Activated naive CD4-positive, alpha-beta T cell treated with anti-CD3 and anti-CD28 coated beads, Interleukin-2, amount 10 ng/mL, durations not matched to agents 7 days and 5 days (primary cell): ENCODE measurements at regions not wholly inside any gene's neighbourhood (a gene's known extent, or its start where the extent isn't known, plus 50 kb on each side); places are given as distances from the start of the nearest gene placed in this dataset.
A peak's percentile ranks its signal among the peaks of the same experiment; 100 is the strongest.
"Not testable (repeated sequence)": the region's sequence is repeated elsewhere in the genome, so short reads cannot be mapped to it uniquely, and the experiment has no call there.

Experiments
- CTCF ChIA-PET: fragments of 350-600 bp; sonication (Branson Sonifier 250); formaldehyde crosslinking; loops from one replicate; lab custom pipeline; 2021; ENCODE audit warnings: antibody characterized with exemption; lab: Charles Lee
- DNase-seq: peaks from one replicate; pipeline ENCODE4 v3.0.0-alpha.2; 2020
- H3K27ac Mint-ChIP-seq: one replicate; pipeline ENCODE4 v1.8.0; 2021; ENCODE audit warnings: mild to moderate bottlenecking, moderate library complexity, mixed read lengths
- H3K27me3 Mint-ChIP-seq: one replicate; pipeline ENCODE4 v1.8.0; 2021; ENCODE audit warnings: mild to moderate bottlenecking, mixed read lengths
- H3K36me3 Mint-ChIP-seq: one replicate; pipeline ENCODE4 v1.8.0; 2021; ENCODE audit warnings: mixed read lengths
- H3K4me1 Mint-ChIP-seq: one replicate; pipeline ENCODE4 v1.8.0; 2021; ENCODE audit warnings: mixed read lengths
- H3K4me3 Mint-ChIP-seq: one replicate; pipeline ENCODE4 v1.8.0; 2021; ENCODE audit warnings: mild to moderate bottlenecking, moderate library complexity, mixed read lengths
- H3K9me3 Mint-ChIP-seq: one replicate; pipeline ENCODE4 v1.8.0; 2021; ENCODE audit warnings: mixed read lengths

- H3K27ac Mint-ChIP-seq, H3K9me3 Mint-ChIP-seq, H3K4me3 Mint-ChIP-seq, H3K4me1 Mint-ChIP-seq, DNase-seq, H3K27me3 Mint-ChIP-seq, CTCF ChIA-PET: not testable (repeated sequence)
- peaks cover 14% of the 10 kb centered on the region for H3K36me3 Mint-ChIP-seq
These were observed 72.8 kb upstream of the IKBKE start for GRCh38 chr1:206397501-206397900.

GRCh38 chr1:206398261-206398660, 72.0 kb upstream of the IKBKE start:
- H3K27me3 Mint-ChIP-seq, H3K4me1 Mint-ChIP-seq, H3K4me3 Mint-ChIP-seq, H3K9me3 Mint-ChIP-seq, H3K27ac Mint-ChIP-seq, DNase-seq, CTCF ChIA-PET: not testable (repeated sequence)
- H3K36me3 Mint-ChIP-seq, result peaks cover 14% of the 10 kb centered on the region

GRCh38 chr1:206403612-206404307, 66.5 kb upstream of the IKBKE start:
- not testable (repeated sequence) for DNase-seq

GRCh38 chr1:206404309-206405027, 65.8 kb upstream of the IKBKE start:
- H3K4me3 Mint-ChIP-seq, result not testable (repeated sequence)

More at GRCh38 chr1:206403612-206404307, 66.5 kb upstream of the IKBKE start:
- H3K4me3 Mint-ChIP-seq, H3K27ac Mint-ChIP-seq, H3K36me3 Mint-ChIP-seq, CTCF ChIA-PET, H3K27me3 Mint-ChIP-seq, H3K9me3 Mint-ChIP-seq, H3K4me1 Mint-ChIP-seq: not testable (repeated sequence)

GRCh38 chr1:206405282-206405681, 65.0 kb upstream of the IKBKE start:
- CTCF ChIA-PET, H3K36me3 Mint-ChIP-seq, H3K27ac Mint-ChIP-seq, H3K4me3 Mint-ChIP-seq, H3K9me3 Mint-ChIP-seq, DNase-seq, H3K4me1 Mint-ChIP-seq, H3K27me3 Mint-ChIP-seq: not testable (repeated sequence)

More at GRCh38 chr1:206404309-206405027, 65.8 kb upstream of the IKBKE start:
- H3K36me3 Mint-ChIP-seq, H3K27me3 Mint-ChIP-seq, CTCF ChIA-PET, H3K9me3 Mint-ChIP-seq, H3K27ac Mint-ChIP-seq, DNase-seq, H3K4me1 Mint-ChIP-seq: not testable (repeated sequence)

GRCh38 chr1:206408371-206409288, 61.6 kb upstream of the IKBKE start:
- H3K9me3 Mint-ChIP-seq, H3K27ac Mint-ChIP-seq, DNase-seq, H3K4me3 Mint-ChIP-seq, CTCF ChIA-PET, H3K27me3 Mint-ChIP-seq, H3K4me1 Mint-ChIP-seq: not testable (repeated sequence)
- peaks cover 17% of the 10 kb centered on the region for H3K36me3 Mint-ChIP-seq

- Mint-ChIP-seq H3K27me3 (no peaks in the 10 kb centered on the region), H3K9me3 (no peaks in the 10 kb centered on the region), H3K4me1 (no peaks in the 10 kb centered on the region), H3K27ac (no peak overlapping the region), H3K4me3 (no peak overlapping the region), H3K36me3 (peaks cover 23% of the 10 kb centered on the region)
- no peak for DNase-seq
- CTCF ChIA-PET, result no interaction called here
These were observed 59.0 kb upstream of the IKBKE start for GRCh38 chr1:206411321-206411720.

GRCh38 chr1:206415942-206416341, 54.3 kb upstream of the IKBKE start:
- Mint-ChIP-seq H3K27me3 (no peaks in the 10 kb centered on the region), H3K36me3 (peaks cover 36% of the 10 kb centered on the region), H3K4me3 (no peak overlapping the region), H3K4me1 (no peaks in the 10 kb centered on the region), H3K9me3 (no peaks in the 10 kb centered on the region), H3K27ac (no peak overlapping the region)
- no peak for DNase-seq
- CTCF ChIA-PET, result no interaction called here

- Mint-ChIP-seq H3K27me3 (no peaks in the 10 kb centered on the region), H3K9me3 (no peaks in the 10 kb centered on the region), H3K36me3 (peaks cover 38% of the 10 kb centered on the region), H3K4me1 (no peaks in the 10 kb centered on the region), H3K4me3 (no peak overlapping the region), H3K27ac (peak overlapping the region; percentile 17)
- CTCF ChIA-PET, result interaction anchor here (1.0 kb wide), 1 partner anchor 18 kb away, joined by 3 read pairs; no protein-coding TSS in a partner anchor
- DNase-seq, result no peak
These were observed 52.3 kb upstream of the IKBKE start for GRCh38 chr1:206417774-206418614.

GRCh38 chr1:206419250-206419649, 51.0 kb upstream of the IKBKE start:
- Mint-ChIP-seq H3K4me1 (no peaks in the 10 kb centered on the region), H3K4me3 (no peak overlapping the region), H3K27ac (no peak overlapping the region), H3K36me3 (peaks cover 37% of the 10 kb centered on the region), H3K27me3 (no peaks in the 10 kb centered on the region), H3K9me3 (no peaks in the 10 kb centered on the region)
- DNase-seq, result no peak
- CTCF ChIA-PET, result no interaction called here

GRCh38 chr1:206419783-206420182, 50.5 kb upstream of the IKBKE start:
- no peaks in the 10 kb centered on the region for H3K4me1 Mint-ChIP-seq
- CTCF ChIA-PET, result no interaction called here
- no peak for DNase-seq
- H3K27me3 Mint-ChIP-seq, result no peaks in the 10 kb centered on the region
- no peak overlapping the region for H3K27ac Mint-ChIP-seq
- no peak overlapping the region for H3K4me3 Mint-ChIP-seq
- no peaks in the 10 kb centered on the region for H3K9me3 Mint-ChIP-seq
- H3K36me3 Mint-ChIP-seq, result peaks cover 37% of the 10 kb centered on the region

- no peaks in the 10 kb centered on the region for H3K27me3 Mint-ChIP-seq
- DNase-seq, result no peak
- H3K36me3 Mint-ChIP-seq, result peaks cover 38% of the 10 kb centered on the region
- H3K27ac Mint-ChIP-seq, result no peak overlapping the region
- no peak overlapping the region for H3K4me3 Mint-ChIP-seq
- H3K9me3 Mint-ChIP-seq, result no peaks in the 10 kb centered on the region
- CTCF ChIA-PET, result no interaction called here
- no peaks in the 10 kb centered on the region for H3K4me1 Mint-ChIP-seq
These were observed 49.8 kb upstream of the IKBKE start for GRCh38 chr1:206420471-206420870.
